Hematopoietic multipotent progenitor cell treated with erythropoietin and hydrocortisone succinate and interleukin-3 and kit ligand, for 6 days (in vitro differentiated cells): ENCODE measurements at regions not wholly inside any gene's neighbourhood (a gene's known extent, or its start where the extent isn't known, plus 50 kb on each side); places are given as distances from the start of the nearest gene placed in this dataset.

ENCODE experiments used
- DNase-seq: peaks from one replicate; pipeline ENCODE4 v3.0.0-alpha.2; 2015

GRCh38 chr12:24407884-24408283 lies 458.4 kb upstream of the SOX5 start:
- DNase-seq, result no peak

GRCh38 chr12:24404086-24404815 lies 454.8 kb upstream of the SOX5 start:
- DNase-seq, result no peak

- no peak for DNase-seq
These were observed 451.1 kb upstream of the SOX5 start for GRCh38 chr12:24400533-24400932.

- DNase-seq, result no peak
These were observed 449.1 kb upstream of the SOX5 start for GRCh38 chr12:24398605-24399004.

GRCh38 chr12:24396224-24396623 lies 446.8 kb upstream of the SOX5 start:
- DNase-seq, result no peak

- DNase-seq, result no peak
These were observed 444.8 kb upstream of the SOX5 start for GRCh38 chr12:24394246-24394645.

GRCh38 chr12:24393071-24393470 lies 443.6 kb upstream of the SOX5 start:
- DNase-seq, result no peak

GRCh38 chr12:24389394-24389793 lies 439.9 kb upstream of the SOX5 start:
- no peak for DNase-seq

- no peak for DNase-seq
These were observed 437.9 kb upstream of the SOX5 start for GRCh38 chr12:24387381-24387780.

GRCh38 chr12:24386836-24387235 lies 437.4 kb upstream of the SOX5 start:
- no peak for DNase-seq

GRCh38 chr12:24381790-24382189 lies 432.3 kb upstream of the SOX5 start:
- DNase-seq, result no peak

GRCh38 chr12:24379861-24380521 lies 430.5 kb upstream of the SOX5 start:
- DNase-seq, result no peak

GRCh38 chr12:24379433-24379832 lies 430.0 kb upstream of the SOX5 start:
- DNase-seq, result no peak

GRCh38 chr12:24378548-24379407 lies 429.3 kb upstream of the SOX5 start:
- DNase-seq, result no peak

- no peak for DNase-seq
These were observed 425.0 kb upstream of the SOX5 start for GRCh38 chr12:24374452-24374851.

- DNase-seq, result no peak
These were observed 423.5 kb upstream of the SOX5 start for GRCh38 chr12:24373004-24373403.

- DNase-seq, result no peak
These were observed 417.0 kb upstream of the SOX5 start for GRCh38 chr12:24366514-24366913.

GRCh38 chr12:24364921-24365320 lies 415.5 kb upstream of the SOX5 start:
- DNase-seq, result no peak

- no peak for DNase-seq
These were observed 413.8 kb upstream of the SOX5 start for GRCh38 chr12:24363177-24363754.

- no peak for DNase-seq
These were observed 412.6 kb upstream of the SOX5 start for GRCh38 chr12:24361877-24362580.

- DNase-seq, result no peak
These were observed 411.4 kb upstream of the SOX5 start for GRCh38 chr12:24360907-24361306.

- no peak for DNase-seq
These were observed 411.0 kb upstream of the SOX5 start for GRCh38 chr12:24360461-24360860.

GRCh38 chr12:24360057-24360456 lies 410.6 kb upstream of the SOX5 start:
- DNase-seq, result no peak
